B cell (primary cell): ENCODE measurements at regions not wholly inside any gene's neighbourhood (a gene's known extent, or its start where the extent isn't known, plus 50 kb on each side); places are given as distances from the start of the nearest gene placed in this dataset.

Experiments
- CTCF ChIP-seq: fragments of 200-600 bp; IDR thresholded peaks from one replicate; pipeline ENCODE4 v1.8.0; 2022; ENCODE audit warnings: antibody characterized with exemption, mild to moderate bottlenecking
- EZH2 ChIP-seq: IDR thresholded peaks from 2 replicates; pipeline ENCODE4 v1.6.1; 2012; ENCODE audit warnings: borderline replicate concordance, low read depth, mild to moderate bottlenecking, moderate library complexity, low read length; ENCODE audit not compliant: insufficient read depth, poor library complexity, severe bottlenecking

- TF ChIP-seq CTCF (no peak), EZH2 (no peak)
Measured at GRCh38 chr4:95758001-95758400, 81.9 kb upstream of the PDHA2 start.
